Adrenal gland (tissue), 5 donors: ENCODE measurements at regions not wholly inside any gene's neighbourhood (a gene's known extent, or its start where the extent isn't known, plus 50 kb on each side); places are given as distances from the start of the nearest gene placed in this dataset.

ENCODE experiments used
- POLR2A ChIP-seq, 2 donors: fragments of 450-650 bp; IDR thresholded peaks; one replicate each; pipeline ENCODE4 v1.6.1; 2017; ENCODE audit warnings: antibody characterized with exemption in 2 of 2, mild to moderate bottlenecking in 2 of 2, moderate library complexity in 1 of 2
- TF ChIP-seq, protein P1 (sequence below), 6 experiments: fragments of 450-650 bp in 4 of 6; fragments of 200-600 bp in 2 of 6; sonication (generic) in 1 of 6; IDR thresholded peaks; 1 replicate in 5 of 6; 2 replicates in 1 of 6; pipeline versions ENCODE4 v1.5.1 to v1.8.0; 2016 to 2021; ENCODE audit warnings: antibody characterized with exemption in 6 of 6, mild to moderate bottlenecking in 2 of 6, moderate library complexity in 1 of 6
- donor health status: DM: no; HTN: no; CAD: no.

DNA sequence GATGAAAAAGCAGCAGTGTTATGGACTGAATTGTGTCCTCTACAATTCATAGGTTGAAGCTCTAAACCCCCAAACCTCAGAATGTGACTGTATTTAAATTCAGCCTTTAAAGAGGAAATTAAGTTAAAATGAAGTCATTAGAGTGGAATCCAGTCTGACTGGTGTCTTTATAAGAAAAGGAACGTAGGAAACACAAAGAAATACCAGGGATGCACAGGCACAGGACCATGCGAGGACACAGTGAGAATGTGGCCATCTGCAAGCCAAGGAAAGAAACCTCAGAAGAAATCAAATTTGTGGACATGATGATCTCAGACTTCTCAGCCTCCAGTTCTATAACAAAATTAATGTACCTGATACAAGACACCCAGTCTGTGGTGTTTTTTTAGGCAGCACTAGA, 971.2 kb upstream of the CDH9 start:
- TF ChIP-seq, protein P1, sequence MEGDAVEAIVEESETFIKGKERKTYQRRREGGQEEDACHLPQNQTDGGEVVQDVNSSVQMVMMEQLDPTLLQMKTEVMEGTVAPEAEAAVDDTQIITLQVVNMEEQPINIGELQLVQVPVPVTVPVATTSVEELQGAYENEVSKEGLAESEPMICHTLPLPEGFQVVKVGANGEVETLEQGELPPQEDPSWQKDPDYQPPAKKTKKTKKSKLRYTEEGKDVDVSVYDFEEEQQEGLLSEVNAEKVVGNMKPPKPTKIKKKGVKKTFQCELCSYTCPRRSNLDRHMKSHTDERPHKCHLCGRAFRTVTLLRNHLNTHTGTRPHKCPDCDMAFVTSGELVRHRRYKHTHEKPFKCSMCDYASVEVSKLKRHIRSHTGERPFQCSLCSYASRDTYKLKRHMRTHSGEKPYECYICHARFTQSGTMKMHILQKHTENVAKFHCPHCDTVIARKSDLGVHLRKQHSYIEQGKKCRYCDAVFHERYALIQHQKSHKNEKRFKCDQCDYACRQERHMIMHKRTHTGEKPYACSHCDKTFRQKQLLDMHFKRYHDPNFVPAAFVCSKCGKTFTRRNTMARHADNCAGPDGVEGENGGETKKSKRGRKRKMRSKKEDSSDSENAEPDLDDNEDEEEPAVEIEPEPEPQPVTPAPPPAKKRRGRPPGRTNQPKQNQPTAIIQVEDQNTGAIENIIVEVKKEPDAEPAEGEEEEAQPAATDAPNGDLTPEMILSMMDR (IDR thresholded peaks at IDR 0.05): no peak
- TF ChIP-seq POLR2A (IDR thresholded peaks at IDR 0.05): no peak
